ENCODE measurements at regions not wholly inside any gene's neighbourhood (a gene's known extent, or its start where the extent isn't known, plus 50 kb on each side); places are given as distances from the start of the nearest gene placed in this dataset.

DNA sequence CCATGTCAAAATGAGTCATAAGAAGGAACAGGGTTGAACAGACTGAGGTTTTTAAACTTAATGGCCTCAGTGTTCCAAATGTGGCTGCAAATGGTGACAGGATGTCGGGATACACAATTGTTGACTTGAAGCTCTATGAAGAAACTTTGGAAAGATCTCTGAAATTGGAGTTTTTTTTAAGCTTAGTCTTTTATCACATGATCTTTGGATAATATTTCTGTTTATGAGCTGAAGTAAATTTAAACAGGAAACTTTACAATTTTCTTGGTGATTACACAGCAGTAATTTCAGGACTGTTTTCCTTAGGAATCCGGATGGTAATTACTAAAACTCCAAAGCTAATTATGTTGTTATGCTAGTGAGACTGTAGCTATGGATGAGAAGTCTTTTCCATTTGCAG, 199.1 kb upstream of the NRXN1 start:
- DNase-seq (ENCODE audit: low spot score) = no peak

DNA sequence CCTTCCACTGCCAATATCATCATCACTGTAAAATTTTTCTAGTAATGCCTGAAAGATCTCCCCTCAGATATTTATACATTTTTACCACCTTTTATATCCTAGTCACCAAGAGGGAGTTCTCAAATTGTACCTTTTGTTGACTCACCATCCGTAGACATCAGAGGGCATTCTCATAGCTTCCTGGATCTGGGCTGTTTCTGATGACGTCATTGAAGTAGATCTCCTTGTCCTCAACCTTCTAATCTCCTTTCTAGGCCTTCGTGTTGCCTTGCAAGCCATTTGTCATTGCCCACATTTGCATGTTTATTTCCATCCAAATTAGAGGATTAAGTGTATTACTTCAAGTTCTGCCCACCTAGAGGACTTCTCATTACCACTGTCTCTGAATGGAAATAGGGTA, 193.4 kb upstream of the NRXN1 start:
- DNase-seq (ENCODE audit: low spot score) = no peak

DNA sequence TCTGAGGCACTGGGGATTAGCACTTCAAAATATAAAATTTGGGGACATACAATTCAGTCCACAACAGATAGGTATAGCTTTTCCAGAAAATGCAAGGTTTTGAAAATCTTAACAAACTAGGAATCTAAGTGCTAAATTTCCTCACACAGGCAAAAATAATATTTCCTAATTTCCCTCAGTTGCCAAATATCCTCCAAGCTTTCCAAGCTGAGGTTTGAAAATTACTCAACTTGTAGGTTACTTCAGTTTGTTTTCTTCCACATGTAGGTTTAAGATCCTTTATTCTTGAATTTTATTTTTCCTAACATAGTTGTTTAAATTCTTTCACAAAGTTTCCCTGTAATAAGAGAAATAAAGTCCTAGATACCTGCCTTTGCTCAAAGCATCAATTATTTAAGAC, 192.9 kb upstream of the NRXN1 start:
- no peak for DNase-seq (ENCODE audit: low spot score)

DNA sequence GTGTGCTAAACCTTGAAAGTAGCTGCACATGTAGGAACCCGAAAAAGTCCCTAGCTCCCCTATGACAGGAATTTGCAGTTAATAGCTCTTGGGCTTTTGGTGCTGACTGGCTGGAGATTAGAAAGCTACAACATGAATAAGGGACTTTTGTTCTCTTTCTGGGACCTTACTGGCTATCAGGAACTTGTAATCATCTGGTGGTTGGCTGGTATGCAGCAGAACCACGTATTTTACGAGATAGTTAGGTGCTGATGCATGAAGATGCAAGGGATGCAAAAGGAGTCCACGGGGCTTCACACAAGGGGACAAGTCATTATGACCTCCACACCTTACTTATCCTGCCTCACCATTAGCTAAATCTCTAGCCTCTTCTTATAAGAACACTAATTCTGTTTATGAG, 190.2 kb upstream of the NRXN1 start:
- no peak for DNase-seq (ENCODE audit: low spot score)

DNA sequence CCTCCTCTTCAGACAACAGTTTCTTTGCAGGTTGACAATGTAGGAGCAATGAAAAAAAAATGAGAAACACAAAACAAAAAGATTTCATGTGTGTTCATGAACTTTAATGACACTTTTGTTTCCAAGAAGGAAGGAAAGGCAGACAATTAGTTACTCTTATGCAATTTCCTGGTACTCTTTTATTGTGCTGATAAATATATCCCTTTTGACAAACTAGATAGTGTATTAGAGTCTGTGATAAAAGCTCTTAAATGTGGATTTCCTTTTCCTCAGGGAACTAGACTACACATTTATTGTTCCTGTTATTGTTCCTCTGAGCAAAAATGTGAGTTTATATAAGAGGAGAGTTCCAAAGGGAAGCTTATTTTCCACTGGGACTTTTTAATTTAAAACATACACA, 188.7 kb upstream of the NRXN1 start:
- DNase-seq (ENCODE audit: low spot score) = no peak

DNA sequence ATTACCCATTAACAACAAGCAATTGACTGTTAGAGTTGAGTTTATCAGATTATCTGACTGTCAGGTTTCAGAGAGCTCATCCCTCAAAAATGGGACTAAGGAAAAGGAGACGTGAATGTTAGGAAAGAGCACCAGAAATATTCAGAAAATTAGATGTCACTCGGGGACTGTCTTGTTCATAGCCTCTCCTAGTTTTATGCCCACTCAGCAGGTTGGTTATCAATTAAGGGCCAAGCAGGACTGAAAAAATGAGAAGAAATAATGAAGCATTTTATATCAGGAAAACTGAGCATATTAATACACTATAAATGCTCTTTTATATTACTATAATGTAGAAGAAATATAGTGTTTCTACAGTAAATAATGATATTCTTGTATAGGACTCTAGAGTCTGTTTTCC, 188.1 kb upstream of the NRXN1 start:
- DNase-seq (ENCODE audit: low spot score) = no peak

DNA sequence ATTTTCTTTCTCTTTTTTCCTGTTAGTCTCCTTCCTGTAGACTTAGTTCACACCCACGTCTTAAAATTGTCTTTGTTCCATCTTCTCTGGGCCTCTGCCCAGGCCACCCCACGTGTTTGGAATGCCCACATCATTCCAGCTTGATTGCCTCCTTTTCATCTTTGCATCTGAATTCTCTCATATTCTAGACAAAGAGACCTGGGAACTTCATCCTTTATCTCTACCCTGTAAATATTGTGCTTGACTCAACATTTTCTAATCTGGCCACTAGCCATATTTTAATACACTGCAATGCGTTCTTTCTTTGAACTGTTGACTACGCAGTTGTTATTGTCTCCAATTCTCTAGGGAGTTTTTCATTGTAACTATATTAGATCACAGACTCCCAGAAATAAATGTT, 187.5 kb upstream of the NRXN1 start:
- DNase-seq (ENCODE audit: low spot score) = no peak

DNA sequence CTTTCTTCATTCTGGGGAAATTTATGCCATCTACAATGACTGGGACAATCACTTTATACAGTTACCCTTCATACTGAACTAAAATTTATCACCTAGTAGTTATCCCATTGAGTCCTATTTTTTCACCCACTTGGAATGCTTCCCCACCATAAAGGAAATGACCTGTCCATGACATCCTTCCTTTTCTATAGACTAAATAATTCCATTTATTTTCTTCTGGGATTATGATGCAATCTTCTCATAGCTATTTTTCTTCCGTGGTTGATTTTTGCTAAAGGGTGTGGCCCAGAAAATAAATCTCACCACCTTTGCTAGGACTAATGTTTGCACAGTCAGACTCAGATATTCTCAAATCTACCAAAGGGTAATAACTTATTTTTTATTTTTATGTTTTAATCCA, 186.1 kb upstream of the NRXN1 start:
- no peak for DNase-seq (ENCODE audit: low spot score)

DNA sequence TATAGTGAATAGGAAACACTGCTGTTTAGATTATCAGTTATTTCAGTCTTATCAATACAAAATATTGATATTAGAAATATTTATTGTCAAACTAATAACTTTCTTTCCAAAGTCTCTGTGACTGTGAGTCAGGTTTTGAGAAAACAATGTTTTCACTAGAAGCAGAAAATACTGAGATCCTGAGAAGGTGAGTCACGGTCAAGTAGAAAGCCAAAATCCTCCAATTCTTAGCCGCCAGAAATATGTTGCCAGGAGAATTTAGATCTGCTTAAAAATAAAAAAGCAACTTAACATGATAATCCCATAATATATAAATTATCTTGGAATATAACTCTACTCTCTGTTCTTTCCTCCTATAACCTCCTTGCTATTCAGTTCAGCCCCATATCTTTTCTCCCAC, 181.9 kb upstream of the NRXN1 start:
- no peak for DNase-seq (ENCODE audit: low spot score)

DNA sequence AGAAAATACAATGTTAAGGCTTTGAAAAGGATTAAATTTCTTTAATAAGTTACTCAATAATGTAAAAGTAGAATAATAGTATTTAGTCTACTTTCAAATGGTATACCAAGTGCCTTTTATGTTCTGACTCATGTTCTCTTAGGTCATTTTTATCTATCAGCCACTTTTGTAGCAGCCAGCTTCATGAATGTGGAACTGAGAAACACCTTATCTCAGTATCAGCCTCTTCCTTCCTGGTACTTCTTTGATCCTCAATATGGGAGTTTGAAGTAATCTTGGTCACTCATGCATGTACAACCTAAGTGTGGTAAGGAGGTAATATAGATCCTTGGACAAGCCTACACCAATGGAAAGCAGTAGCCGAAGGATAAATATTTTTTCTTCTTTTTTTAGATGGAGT, 180.4 kb upstream of the NRXN1 start:
- DNase-seq (ENCODE audit: low spot score) = no peak

DNA sequence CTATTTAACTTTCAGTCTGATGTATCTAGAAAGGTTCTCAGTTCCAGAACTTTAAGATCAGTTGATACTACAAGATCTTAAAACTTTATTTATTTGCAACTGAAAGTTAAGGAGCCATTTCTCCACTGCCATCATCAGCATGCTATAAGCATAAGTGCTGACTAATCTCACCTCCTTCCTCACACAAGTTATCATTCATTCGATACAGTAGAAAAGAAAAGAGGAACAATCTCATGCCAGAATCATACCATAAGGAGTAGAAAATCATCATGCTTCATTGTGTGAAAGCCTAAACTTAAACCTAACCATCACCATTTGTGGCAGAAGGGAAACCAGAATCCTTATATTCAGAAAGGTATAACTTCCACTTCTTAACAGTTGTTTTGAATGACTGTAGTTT, 176.6 kb upstream of the NRXN1 start:
- no peak for DNase-seq (ENCODE audit: low spot score)

DNA sequence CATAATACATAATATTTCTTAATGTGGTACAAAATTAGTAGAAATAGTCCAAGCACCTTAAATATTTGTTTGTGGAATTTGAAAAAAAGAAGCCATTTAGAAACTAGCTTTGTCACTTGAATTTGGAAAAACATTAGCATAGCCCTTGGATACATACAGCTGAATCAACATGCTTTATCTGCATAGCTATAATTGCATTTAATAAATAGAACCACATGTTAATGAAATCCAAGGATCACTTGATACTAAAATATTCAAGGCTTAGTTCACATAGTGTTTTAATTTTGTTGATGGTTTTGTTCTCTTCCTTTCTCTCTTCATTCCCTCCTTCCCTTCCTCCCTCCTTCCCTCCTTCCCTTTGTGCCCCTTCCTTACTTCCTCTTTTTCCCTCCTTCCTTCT, 169.4 kb upstream of the NRXN1 start:
- DNase-seq (ENCODE audit: low spot score) = no peak

DNA sequence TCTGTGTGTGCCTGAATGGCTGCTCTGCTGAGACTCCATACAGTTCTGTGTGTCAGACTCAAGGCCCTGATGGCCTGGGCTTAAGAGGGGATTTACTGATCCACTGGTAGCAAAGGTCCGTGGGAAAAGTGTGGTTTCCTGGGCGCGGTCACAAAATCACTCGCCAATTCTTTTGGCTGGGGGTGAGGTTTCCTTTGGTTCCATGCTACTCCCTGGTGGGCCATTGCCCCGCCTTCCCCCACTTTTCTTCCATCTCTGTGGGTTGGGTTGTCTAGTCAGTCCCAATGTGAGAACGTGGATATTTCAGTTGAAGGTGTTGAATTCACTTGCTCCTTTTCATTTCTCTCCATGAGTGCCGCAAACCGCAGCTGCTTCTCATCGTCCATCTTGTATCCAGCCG, 162.7 kb upstream of the NRXN1 start:
- DNase-seq (ENCODE audit: low spot score) = no peak

DNA sequence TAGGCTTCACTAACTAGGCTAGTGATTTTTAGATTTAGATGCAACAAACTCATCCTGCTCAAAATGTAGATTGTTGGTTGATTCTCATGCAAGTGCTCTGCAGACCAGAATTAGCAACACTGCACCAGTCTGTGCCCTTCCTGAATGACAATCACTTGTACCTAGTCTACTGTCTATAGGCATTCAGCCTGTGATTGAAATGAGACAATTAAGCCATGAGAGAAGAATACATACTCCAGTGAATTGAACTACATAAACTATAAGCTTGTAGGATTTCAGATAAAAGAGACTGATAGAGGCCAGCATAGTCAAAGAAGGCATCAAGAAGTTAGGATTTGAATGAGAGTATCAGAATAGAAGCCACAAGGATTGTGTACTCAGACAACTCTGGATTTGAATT, 138.3 kb upstream of the NRXN1 start:
- no peak for DNase-seq (ENCODE audit: low spot score)

DNA sequence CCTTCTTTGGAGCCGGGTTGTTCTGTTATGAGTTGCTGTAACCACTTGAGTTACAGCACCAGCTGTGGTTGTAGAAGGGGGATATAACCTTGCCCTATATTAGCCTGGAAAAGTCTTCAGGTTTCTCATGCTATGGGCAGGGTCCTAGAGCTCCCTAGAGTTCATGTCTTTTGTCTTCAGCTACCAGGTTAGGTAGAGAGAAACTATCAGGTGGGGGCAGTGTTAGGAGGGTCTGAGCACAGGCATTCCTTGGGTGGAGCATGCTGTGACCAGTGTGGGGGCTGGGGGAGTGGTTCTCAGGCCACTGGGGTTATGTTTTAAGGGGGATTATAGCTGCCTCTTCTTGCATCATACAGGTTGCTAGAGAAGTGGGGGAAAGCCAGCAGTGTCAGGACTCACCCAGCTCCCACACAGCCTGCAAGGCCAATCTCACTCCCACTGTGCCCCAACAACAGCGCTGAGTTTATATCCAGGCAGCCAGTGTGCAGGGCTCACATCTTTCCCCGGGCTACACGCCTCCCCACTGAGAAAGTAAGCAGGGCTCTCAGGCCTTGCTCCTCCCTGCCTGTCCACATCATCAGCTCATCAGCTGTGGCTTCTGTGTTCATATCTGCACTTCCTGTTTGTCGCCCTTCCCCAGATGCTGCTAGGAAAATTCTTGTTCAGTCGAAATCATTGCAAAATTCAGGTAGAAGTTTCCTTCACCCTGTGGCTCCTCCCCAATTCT, 133.8 kb upstream of the NRXN1 start:
- no peak for DNase-seq (ENCODE audit: low spot score)

DNA sequence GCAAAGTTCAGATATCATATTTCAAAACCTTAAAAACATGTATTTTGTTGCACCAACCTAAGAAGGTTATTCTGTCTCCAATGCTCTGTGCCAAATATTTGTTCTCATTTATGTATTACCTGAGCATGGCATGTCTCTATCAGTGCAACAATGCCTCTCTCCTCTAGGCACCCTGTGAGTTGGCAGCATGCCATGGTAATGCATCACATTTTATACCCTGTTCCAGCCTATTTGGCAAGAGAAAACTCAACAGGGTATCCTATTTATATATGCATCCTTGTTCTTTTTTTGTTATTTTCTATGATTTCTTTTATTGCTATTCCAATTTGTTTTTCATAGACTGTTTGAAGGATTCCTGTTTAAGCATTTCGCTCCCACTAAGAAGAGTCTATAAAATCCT, 126.3 kb upstream of the NRXN1 start:
- DNase-seq (ENCODE audit: low spot score) = no peak

DNA sequence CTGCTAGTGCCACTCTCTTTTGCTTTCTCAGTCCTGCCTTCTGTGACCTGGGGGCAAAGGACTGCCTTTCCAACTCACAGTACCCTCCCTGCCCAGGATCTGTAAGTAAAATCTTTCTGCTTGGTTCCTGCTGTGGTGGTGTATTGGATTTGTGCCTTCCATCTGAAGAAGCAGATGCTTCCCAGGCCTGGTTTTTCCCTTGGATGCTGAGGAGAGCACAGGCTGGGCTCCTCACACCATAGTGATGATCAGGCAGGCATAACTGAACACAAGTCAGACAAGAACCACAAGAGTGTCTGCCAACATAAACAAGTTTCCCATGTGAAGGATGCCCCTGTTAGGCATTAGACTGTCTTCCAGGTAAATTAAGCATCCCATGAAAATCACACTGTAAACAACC, 121.3 kb upstream of the NRXN1 start:
- DNase-seq (ENCODE audit: low spot score) = no peak

DNA sequence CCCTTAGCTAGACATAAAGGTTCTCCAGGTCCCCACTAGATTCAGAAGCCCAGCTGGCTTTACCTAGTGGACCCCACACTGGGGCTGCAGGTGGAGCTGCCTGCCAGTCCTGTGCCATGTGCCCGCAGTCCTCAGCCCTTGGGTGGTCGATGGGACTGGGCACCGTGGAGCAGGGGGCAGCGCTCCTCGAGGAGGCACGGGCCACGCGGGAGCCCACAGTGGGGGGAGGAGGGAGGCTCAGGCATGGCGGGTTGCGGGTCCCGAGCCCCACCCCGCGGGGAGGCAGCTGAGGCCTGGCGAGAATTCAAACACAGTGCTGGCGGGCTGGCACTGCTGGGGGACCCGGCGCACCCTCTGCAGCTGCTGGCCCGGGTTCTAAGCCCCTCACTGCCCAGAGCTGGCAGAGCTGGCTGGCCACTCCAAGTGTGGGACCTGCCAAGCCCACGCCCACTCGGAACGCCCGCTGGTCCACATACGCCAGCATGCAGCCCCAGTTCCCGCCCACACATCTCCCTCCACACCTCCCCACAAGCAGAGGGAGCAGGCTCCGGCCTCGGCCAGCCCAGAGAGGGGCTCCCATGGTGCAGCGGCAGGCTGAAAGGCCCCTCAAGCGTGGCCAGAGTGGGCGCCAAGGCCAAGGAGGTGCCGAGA, 119.7 kb upstream of the NRXN1 start:
- no peak for DNase-seq (ENCODE audit: low spot score)

DNA sequence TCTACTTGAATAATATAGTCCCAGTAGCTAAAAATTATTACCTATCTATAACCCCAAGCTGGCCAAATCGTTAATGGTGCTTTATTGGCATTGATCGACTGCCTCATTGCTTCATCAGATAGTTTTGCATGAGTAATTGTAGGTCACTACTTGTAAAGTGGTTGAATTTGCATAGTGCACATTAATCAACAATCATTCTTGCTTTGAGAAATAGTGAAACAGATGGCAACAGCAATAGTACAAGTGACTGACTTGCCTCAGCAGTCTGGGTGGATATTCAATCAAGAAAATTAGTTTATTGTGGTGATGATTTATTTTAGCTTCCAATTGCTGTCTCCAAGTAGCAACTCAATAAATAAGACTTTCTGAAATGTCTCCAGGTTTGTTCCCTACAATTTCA, 117.8 kb upstream of the NRXN1 start:
- DNase-seq (ENCODE audit: low spot score) = no peak

DNA sequence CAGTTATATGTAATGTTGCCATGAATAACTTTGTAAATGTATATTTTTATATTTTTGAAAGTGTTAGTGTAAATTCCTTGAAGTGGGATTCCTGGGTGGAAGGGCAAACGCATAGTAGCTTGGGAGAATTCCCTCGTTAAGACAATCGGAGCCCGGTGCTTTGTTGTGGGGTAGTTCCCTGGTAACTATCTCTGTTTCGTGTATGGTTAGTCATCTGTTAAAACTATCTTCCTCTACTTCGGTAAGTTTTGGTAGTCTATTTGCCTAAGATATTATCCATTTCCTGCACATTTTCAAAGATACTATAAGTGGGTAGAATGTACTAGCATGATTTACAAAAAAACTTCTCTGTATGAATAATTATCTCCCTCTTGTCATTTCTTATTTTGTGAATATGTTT, 113.8 kb upstream of the NRXN1 start:
- no peak for DNase-seq (ENCODE audit: low spot score)

DNA sequence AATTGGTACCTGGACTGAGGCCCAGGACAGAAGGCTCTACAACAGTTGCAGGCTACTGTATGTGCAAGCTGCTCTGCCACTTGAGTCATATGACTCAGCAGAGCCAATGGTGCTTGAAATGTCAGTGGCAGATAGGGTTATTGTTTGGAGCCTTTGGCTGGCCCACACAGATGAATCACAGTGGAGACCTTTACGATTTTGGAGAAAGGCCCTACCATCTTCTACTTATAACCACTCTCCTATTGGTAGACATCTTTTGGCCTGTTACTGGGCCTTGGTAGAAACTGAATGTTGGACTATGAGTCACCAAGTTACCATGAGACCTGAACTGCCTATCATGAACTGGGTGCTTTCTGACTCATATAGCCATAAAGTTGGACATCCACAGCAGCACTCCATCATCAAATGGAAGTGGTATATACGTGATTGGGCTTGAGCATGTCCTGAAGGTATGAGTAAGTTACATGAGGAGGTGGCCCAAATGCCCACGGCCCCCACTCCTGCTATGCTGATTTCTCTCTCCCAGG, 88.9 kb upstream of the NRXN1 start:
- no peak for DNase-seq (ENCODE audit: low spot score)

DNA sequence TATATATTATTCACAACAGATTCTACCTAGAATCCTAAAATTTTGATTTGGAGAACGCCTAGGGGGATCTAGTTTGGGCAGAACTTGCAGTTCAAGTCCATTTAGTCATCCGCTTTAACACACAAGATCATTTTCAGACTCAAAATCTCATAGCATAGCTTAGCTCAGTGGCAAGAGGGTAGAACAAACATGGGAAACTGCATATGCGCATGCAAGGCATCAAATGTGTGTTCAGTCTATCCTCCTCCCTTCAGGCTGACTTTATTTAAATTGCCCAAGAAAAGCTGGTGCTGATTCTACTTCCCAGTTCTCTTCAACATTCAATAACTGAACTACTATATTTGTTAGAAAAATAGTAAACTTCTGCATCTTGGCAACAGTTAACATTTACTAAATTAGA, 79.6 kb upstream of the NRXN1 start:
- no peak for DNase-seq (ENCODE audit: low spot score)

DNA sequence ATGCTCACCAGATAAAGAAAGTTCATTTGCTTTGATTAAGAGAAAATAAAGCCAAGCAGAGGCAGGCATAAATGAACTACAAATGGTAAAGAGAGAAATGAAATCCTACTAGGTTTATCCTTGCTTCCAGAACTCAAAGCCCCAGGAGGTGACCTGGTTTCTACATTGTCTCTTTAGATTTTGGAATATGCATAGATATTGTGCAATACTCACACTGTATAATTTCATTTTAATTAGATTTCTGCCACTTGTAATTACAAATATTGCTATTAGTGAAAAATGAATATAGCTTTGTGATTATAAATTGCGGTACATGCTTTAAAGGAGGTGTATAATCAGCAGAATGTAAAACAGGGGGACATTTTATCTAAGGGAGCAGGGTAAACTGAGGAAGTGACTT, 76.9 kb upstream of the NRXN1 start:
- DNase-seq (ENCODE audit: low spot score) = no peak

DNA sequence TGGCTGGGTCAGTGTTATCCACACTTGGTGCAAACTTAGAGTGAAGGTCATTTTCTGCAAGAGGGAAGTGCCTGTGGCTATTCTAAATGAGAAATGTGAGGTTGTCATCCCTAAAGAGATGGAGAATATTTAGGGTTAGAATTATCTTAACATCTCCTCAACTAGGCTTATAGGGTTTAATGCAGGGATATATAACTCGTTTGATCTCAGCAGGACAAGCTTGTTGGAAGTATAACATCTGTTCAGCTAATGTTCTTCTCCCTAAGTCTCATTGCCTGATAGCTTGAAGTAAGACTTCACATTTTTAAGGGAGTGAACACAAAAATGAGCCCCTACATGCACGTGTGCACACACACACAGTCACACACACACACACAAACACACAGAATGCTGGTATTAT, 75.9 kb upstream of the NRXN1 start:
- no peak for DNase-seq (ENCODE audit: low spot score)
